GM12878 (cell line): ENCODE measurements at regions not wholly inside any gene's neighbourhood (a gene's known extent, or its start where the extent isn't known, plus 50 kb on each side); places are given as distances from the start of the nearest gene placed in this dataset.

Source experiments
- BCL11A ChIP-seq: IDR thresholded peaks from 2 replicates; pipeline ENCODE4 v1.6.1; 2011; ENCODE audit warnings: low read depth, low read length
- BCLAF1 ChIP-seq: fragments of 450-650 bp; IDR thresholded peaks from 2 replicates; pipeline ENCODE4 v1.6.1; 2017; ENCODE audit warnings: antibody characterized with exemption, mild to moderate bottlenecking, moderate library complexity
- BHLHE40 ChIP-seq, 2 experiments: fragments of 450-650 bp in 1 of 2; IDR thresholded peaks; 2 replicates each; pipeline ENCODE4 v1.6.1; 2011 to 2017; ENCODE audit warnings: low read depth in 2 of 2, borderline replicate concordance in 1 of 2, improper control_type of control experiment in 1 of 2, low read length in 1 of 2, mild to moderate bottlenecking in 1 of 2
- BRCA1 ChIP-seq: IDR thresholded peaks from 2 replicates; pipeline ENCODE4 v1.6.1; 2011; ENCODE audit warnings: low read depth, low read length, improper control_type of control experiment
- CBFB ChIP-seq: IDR thresholded peaks from 2 replicates; pipeline ENCODE4 v1.6.1; 2016; ENCODE audit warnings: antibody characterized with exemption, low read depth
- E4F1 ChIP-seq: fragments of 450-650 bp; IDR thresholded peaks from 2 replicates; pipeline ENCODE4 v1.6.1; 2018; ENCODE audit warnings: borderline replicate concordance, mild to moderate bottlenecking; ENCODE audit not compliant: partially characterized antibody
- KAT2A ChIP-seq: conservative IDR thresholded peaks from 2 replicates; pipeline ENCODE4 v1.6.1; 2011; ENCODE audit warnings: low read depth, low read length; ENCODE audit not compliant: control insufficient read depth
- MLLT1 ChIP-seq: fragments of 450-650 bp; IDR thresholded peaks from 2 replicates; pipeline ENCODE4 v1.6.1; 2016; ENCODE audit warnings: mild to moderate bottlenecking
- MXI1 ChIP-seq: fragments of 150-350 bp; IDR thresholded peaks from 2 replicates; pipeline ENCODE4 v1.6.1; 2011; ENCODE audit warnings: low read depth, mild to moderate bottlenecking, inconsistent platforms, low read length, improper control_type of control experiment
- MYB ChIP-seq: fragments of 150-350 bp; IDR thresholded peaks from 2 replicates; pipeline ENCODE4 v1.6.1; 2014; ENCODE audit warnings: mild to moderate bottlenecking, low read depth, low read length, borderline replicate concordance
- NFXL1 ChIP-seq: fragments of 450-650 bp; IDR thresholded peaks from 2 replicates; pipeline ENCODE4 v1.6.1; 2017; ENCODE audit warnings: antibody characterized with exemption, mild to moderate bottlenecking, borderline replicate concordance
- PAX5 ChIP-seq: IDR thresholded peaks from 2 replicates; pipeline ENCODE4 v1.6.1; 2011; ENCODE audit warnings: low read depth, low read length, borderline replicate concordance
- RAD21 ChIP-seq: IDR thresholded peaks from 2 replicates; pipeline ENCODE4 v1.6.1; 2011; ENCODE audit warnings: mild to moderate bottlenecking, low read depth, low read length, moderate library complexity; ENCODE audit not compliant: insufficient read depth
- RCOR1 ChIP-seq: conservative IDR thresholded peaks from 2 replicates; pipeline ENCODE4 v1.6.1; 2012; ENCODE audit warnings: low read depth, low read length, improper control_type of control experiment
- REST ChIP-seq: IDR thresholded peaks from 2 replicates; pipeline ENCODE4 v1.6.1; 2012; ENCODE audit warnings: mild to moderate bottlenecking, low read depth, low read length
- SPI1 ChIP-seq: IDR thresholded peaks from 2 replicates; pipeline ENCODE4 v1.6.1; 2011; ENCODE audit warnings: low read depth, mild to moderate bottlenecking, low read length, moderate library complexity, borderline replicate concordance; ENCODE audit not compliant: insufficient read depth
- TAF1 ChIP-seq: IDR thresholded peaks from 2 replicates; pipeline ENCODE4 v1.6.1; 2011; ENCODE audit warnings: mild to moderate bottlenecking, low read depth, low read length, borderline replicate concordance
- TCF3 ChIP-seq: IDR thresholded peaks from 2 replicates; pipeline ENCODE4 v1.6.1; 2012; ENCODE audit warnings: low read depth, mild to moderate bottlenecking, low read length, borderline replicate concordance; ENCODE audit not compliant: insufficient read depth
- ZSCAN29 ChIP-seq: fragments of 450-650 bp; IDR thresholded peaks from 2 replicates; pipeline ENCODE4 v1.6.1; 2017; ENCODE audit warnings: mild to moderate bottlenecking, moderate library complexity
- ZZZ3 ChIP-seq: IDR thresholded peaks from 2 replicates; pipeline ENCODE4 v1.6.1; 2011; ENCODE audit warnings: low read depth; ENCODE audit not compliant: control insufficient read depth, insufficient read length

GRCh38 chr4:170336238-170336775 is 246.6 kb upstream of the AADAT start (continued):
- peak; percentile 61; the same call in 1 of the 2 replicates for TF ChIP-seq SPI1
- no peak for TF ChIP-seq TAF1
- 0 out of 2 replicates have a peak, but pooled peaks have one; percentile 33 for TF ChIP-seq RCOR1
- TF ChIP-seq MXI1 = no peak
- no peak for TF ChIP-seq REST
- peak; percentile 87 for TF ChIP-seq PAX5
- 0 out of 4 replicates have a peak, but pooled peaks of 1 of the 2 experiments have one; percentile 4 for TF ChIP-seq BHLHE40 (IDR thresholded peaks at IDR 0.05; ENCODE audit: borderline replicate concordance in 1 of 2, low read depth in 2 of 2, low read length in 1 of 2)
- no peak for TF ChIP-seq RAD21
- no peak for TF ChIP-seq ZSCAN29
- TF ChIP-seq ZZZ3 = no peak
- no peak for TF ChIP-seq TCF3
- TF ChIP-seq E4F1 = no peak
- TF ChIP-seq BRCA1 = no peak
- no peak for TF ChIP-seq CBFB
- TF ChIP-seq KAT2A = no peak
- TF ChIP-seq MLLT1 = 0 out of 2 replicates have a peak, but pooled peaks have one; percentile 34
- peak; percentile 95 for TF ChIP-seq BCL11A
- no peak for TF ChIP-seq BCLAF1
- TF ChIP-seq NFXL1 = no peak
- TF ChIP-seq MYB = no peak
